ENCODE measurements at regions not wholly inside any gene's neighbourhood (a gene's known extent, or its start where the extent isn't known, plus 50 kb on each side); places are given as distances from the start of the nearest gene placed in this dataset.
"Not testable (repeated sequence)": the region's sequence is repeated elsewhere in the genome, so short reads cannot be mapped to it uniquely, and the experiment has no call there.

GRCh38 chr4:132097041-132097440 lies 1052.1 kb upstream of the PCDH10 start:
- DNase-seq: no peak

GRCh38 chr4:132101526-132101925 lies 1047.6 kb upstream of the PCDH10 start:
- DNase-seq: no peak

- no peak for DNase-seq
Observed at GRCh38 chr4:132108784-132109183, 1040.3 kb upstream of the PCDH10 start.

GRCh38 chr4:132114885-132115284 lies 1034.2 kb upstream of the PCDH10 start:
- no peak for DNase-seq

- DNase-seq: not testable (repeated sequence)
Observed at GRCh38 chr4:132122741-132123140, 1026.4 kb upstream of the PCDH10 start.

GRCh38 chr4:132123870-132124623 lies 1025.0 kb upstream of the PCDH10 start:
- no peak for DNase-seq

GRCh38 chr4:132124624-132124974 lies 1024.5 kb upstream of the PCDH10 start:
- no peak for DNase-seq

- no peak for DNase-seq
Observed at GRCh38 chr4:132125131-132125530, 1024.0 kb upstream of the PCDH10 start.

GRCh38 chr4:132132433-132132832 lies 1016.7 kb upstream of the PCDH10 start:
- DNase-seq: no peak

- no peak for DNase-seq
Observed at GRCh38 chr4:132169660-132170059, 979.4 kb upstream of the PCDH10 start.

GRCh38 chr4:132180020-132180427 lies 969.1 kb upstream of the PCDH10 start:
- DNase-seq: no peak

- DNase-seq: no peak
Observed at GRCh38 chr4:132195176-132195575, 953.9 kb upstream of the PCDH10 start.

GRCh38 chr4:132203618-132204017 lies 945.5 kb upstream of the PCDH10 start:
- DNase-seq: no peak

- no peak for DNase-seq
Observed at GRCh38 chr4:132214519-132214918, 934.6 kb upstream of the PCDH10 start.

- DNase-seq: no peak
Observed at GRCh38 chr4:132218406-132218805, 930.7 kb upstream of the PCDH10 start.

- DNase-seq: no peak
Observed at GRCh38 chr4:132227151-132227856, 921.8 kb upstream of the PCDH10 start.

GRCh38 chr4:132227857-132228165 lies 921.3 kb upstream of the PCDH10 start:
- DNase-seq: not testable (repeated sequence)

GRCh38 chr4:132228676-132229075 lies 920.4 kb upstream of the PCDH10 start:
- DNase-seq: no peak

- no peak for DNase-seq
Observed at GRCh38 chr4:132230025-132230424, 919.1 kb upstream of the PCDH10 start.

GRCh38 chr4:132238697-132239096 lies 910.4 kb upstream of the PCDH10 start:
- no peak for DNase-seq

- DNase-seq: no peak
Observed at GRCh38 chr4:132240081-132240480, 909.0 kb upstream of the PCDH10 start.

- DNase-seq: no peak
Observed at GRCh38 chr4:132245319-132245718, 903.8 kb upstream of the PCDH10 start.

GRCh38 chr4:132264176-132264575 lies 884.9 kb upstream of the PCDH10 start:
- DNase-seq: no peak

GRCh38 chr4:132266374-132266773 lies 882.7 kb upstream of the PCDH10 start:
- DNase-seq: no peak

GRCh38 chr4:132267321-132267720 lies 881.8 kb upstream of the PCDH10 start:
- DNase-seq: no peak
